NCI-H446 (cell line): ENCODE measurements at regions not wholly inside any gene's neighbourhood (a gene's known extent, or its start where the extent isn't known, plus 50 kb on each side); places are given as distances from the start of the nearest gene placed in this dataset.
"Not testable (repeated sequence)": the region's sequence is repeated elsewhere in the genome, so short reads cannot be mapped to it uniquely, and the experiment has no call there.

ENCODE experiments used
- DNase-seq, 2 experiments: peaks; one replicate each; lab custom pipeline; 2025; lab: John Stamatoyannopoulos, UW

DNA sequence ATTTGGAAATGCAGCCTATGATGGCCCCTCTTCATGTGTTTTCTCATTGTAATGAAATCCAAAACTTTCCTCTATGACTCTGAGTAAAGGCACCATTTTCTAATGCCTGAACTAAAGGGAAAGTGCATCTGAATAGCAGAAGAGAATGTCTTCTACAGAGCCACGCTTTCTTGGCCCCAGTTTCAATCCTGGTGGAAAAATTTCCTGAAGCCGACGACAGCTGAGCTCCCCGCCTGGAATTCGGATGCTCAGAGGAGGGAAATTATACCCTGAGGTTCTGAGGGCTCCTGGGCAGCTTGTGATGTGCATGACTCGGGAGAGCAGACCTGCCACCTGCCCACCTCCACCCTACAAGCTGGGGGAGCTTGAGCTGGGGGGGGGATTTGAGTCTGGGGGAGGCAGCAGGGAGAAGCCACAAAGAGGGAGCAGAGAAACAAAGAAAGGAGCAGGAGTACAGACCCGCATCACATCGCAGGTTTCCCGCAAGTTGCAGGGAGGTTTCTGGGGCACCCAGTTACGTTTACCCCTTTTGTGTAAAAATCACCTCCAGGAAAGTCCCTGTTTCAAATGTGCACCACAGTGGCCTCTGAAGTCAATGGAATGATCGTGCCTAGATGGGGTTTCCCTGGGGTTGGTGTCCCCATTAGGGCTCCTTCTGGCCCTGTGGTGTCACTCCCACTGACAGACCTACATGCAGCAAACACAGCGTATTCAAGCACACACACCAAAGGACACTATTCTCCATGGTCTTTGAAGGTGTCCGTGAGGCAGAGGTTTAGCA lies 145.6 kb upstream of the RBPJ start:
- DNase-seq, result no peak

DNA sequence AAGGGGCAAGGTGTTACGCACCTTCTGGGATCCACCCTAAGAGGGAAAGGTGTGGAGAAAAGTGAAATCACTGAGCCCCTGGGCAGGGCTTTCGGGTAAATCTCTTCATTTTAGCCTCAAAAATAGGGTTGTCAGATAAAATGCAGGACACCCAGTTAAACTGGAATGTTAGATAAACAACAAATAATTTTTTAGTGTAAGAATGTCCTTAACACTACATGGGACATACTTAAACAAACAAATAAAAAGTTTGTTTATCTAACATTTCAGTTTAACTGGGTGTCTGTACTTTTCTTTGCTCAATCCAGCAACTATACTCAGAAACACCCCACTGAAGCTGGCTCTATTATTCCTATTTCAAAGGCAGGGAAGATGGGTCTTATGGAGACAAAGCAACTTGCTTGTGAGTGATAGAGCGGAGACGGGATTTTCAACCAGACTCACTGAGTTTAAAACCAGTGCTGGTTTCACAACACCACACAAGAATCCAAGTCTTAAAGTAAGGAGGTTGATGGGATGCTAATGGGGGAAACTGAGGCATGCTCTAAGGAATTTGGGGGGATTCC lies 144.8 kb upstream of the RBPJ start:
- DNase-seq, result no peak

DNA sequence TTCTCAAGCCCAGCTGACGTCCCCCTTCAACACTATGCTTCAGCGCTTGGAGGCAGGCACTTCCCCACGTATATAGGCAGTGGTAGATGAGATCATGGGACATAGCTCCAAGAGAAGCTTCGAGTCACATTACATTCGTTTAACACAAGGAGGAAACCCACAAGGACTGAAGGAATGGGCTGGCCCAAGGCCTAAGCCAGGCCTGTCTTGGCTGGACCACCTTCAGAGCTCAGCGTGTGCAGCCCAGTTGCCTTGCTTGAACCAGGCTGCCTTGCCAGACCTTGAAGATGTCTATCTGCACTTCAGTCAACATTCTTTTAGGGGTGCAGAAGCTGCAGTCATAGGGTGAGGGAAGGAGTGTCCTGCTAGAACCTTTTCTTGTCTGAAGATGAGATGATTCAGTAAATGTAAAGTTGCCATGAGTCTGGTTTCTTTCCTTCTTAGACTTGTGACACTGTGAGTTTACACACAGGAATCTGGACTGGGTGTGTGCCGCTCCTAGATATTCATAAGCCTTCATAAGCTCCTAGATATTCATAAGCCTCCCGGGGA lies 144.1 kb upstream of the RBPJ start:
- DNase-seq, result no peak

DNA sequence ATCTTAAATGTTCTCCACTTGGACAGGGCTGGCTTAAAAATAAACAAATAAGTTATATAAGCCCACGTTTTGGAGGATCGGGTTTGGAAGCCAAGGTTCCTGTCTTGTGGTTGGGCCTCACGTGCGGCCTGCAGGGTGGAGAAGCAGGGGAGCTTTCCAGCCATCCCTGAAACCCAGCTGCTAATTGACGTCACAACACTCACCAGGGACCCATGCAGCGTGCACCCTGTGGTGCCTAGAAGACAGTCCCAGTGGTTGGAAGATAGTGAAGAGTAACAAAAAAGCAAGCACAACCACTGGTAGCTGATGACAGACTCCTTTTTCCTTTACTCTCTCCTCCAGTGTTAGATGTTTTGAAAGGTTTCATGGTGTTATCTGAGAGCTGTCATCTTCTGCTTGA lies 142.0 kb upstream of the RBPJ start:
- DNase-seq, result no peak

DNA sequence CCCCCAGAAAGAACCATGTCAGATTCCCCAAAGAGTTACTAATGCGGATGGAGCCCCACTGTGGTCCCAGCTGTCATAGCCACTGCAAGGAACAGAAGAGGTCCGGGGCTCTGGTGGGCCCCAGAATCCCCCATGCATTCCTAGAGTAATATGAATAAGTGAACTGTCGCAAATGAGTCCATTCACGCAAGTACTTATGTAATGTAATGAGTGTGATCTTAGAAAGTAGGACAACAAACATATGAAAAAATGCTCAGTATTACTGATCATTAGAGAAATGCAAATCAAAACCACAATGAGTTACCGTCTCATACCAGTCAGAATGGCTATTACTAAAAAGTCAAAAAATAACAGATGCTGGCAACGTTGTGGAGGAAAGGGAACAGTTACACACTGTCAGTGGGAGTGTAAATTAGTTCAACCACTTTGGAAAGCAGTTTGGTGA lies 141.5 kb upstream of the RBPJ start:
- DNase-seq, result no peak

DNA sequence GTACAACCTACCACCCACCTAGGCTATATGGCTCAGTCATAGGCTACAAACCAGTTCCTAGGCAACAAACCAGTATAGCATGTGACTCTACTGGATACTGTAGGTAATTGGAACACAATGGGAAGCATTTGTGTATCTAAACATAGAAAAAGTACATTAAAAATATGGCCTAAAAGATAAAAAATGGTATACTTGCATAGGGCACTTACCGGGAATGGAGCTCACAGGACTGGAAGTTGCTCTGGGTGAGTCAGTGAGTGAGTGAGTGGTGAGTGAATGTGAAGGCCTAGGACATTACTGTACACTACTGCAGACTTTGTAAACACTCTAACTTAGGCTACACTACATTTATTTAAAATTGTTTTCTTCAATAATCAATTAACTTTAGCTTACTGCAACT lies 139.2 kb upstream of the RBPJ start:
- no peak for DNase-seq

DNA sequence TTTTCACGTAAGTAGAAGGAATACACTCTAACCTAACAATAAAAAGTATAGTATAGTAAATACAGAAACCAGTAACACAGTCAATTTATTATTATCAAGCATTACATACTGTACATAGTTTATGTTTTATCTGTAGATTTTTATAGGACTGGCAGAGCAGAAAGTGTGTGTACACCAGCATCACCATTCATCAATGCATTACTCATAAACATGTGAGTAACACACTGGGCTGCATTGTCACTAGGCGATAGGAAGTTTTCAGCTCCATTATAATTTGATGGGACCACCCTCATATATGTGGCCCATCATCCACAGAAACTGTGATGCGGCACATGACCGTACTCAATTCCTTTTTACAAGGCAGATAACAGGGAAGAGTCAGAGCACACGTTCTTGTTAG lies 137.8 kb upstream of the RBPJ start:
- no peak for DNase-seq

DNA sequence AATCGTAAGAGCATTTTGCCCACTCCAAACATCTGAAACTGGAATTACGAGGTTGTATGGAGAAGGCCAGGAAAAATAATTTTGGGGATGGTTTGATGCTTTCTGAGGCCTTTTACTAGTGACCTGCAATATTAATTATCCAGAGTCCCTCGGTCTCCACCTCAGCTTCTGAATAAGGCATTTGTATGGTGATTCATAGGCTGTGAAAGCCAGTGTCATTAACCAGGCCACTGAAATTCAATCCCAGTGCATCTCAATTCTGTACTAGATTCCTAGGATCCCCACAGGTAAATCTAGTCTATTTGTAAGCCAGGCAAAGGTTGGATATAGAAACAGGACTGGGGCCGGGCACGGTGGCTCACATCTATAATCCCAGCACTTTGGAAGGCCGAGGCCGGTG lies 135.4 kb upstream of the RBPJ start:
- DNase-seq, result no peak

DNA sequence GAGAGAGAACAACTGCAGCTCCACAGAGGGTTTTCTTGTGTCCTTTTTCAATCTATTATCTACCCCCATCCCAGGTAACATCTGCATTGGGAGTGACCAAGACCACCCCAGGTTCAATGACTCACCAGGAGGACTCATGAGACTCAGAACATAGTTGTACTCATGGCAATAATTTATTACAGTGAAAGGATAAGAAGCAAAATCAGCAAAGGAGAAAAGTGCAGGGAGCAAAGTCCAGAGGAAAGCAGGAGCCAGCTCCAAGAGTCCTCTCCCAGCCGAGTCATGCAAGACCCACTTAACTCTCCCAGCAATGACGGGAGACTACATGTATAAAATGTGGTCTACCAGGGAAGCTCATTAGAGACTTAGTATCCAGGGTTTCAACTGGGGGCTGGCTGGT lies 129.5 kb upstream of the RBPJ start:
- no peak for DNase-seq

DNA sequence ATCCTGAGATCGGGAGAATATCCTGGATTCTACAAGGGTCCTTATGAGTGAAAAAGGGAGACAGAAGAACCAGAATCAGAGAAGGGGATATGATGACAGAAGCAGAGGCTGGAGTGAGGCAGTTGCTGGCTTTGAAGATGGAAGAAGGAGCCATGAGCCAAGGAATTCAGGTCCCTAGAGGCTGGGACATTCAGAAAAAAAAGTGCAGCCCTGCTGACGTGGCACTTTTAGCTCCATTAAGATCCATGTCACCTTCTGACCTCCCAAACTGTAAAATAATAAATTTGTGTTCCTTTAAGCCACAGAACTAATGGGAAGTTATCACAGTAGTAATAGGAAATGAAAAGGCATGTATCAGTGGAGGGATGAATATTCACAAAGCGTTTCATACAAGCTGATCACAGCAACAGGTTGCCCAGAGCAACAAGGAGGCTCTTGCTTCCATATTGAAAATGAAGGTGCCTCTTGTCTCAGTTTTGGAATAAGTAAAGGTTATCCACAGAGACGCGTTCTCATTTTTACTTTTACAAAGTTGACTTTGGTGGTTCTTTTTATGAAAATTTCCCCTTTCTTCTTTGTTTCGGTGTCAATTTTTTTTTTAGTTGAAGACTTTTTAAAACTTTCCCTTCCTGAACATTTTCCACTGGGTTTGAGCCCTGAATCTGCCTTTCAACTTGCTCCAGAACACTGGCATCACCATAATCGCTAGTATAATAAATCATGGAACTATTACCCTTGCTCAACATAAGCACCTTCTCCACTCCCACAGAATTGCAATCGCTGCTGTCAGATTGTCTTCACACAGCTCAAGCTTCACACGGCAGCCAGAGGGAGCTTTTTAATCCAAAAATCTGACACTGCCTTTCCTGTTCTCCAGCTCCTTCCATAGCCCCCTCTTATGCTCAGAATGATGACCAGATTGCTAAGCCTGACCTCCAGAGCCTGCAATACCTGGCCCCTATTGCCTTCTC lies 127.6 kb upstream of the RBPJ start:
- DNase-seq, result no peak

DNA sequence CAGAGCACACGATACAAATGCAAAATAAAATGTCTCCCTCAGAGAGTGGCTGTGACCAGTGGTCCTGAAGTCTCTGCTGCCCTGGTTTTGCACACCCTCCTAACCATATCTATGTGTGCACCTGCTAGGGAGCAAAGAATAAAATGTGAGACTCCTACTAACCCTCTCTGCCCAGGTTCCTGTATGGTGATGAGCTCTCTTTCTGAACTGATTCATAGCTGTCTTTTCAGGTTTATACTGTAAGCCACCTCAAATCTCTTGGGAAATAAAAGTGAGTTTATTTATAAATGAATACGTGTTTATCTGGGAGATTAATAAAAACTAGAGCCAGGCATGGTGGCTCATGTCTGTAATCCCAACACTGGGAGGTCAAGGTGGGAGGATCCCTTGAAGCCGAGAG lies 126.0 kb upstream of the RBPJ start:
- DNase-seq, result no peak

DNA sequence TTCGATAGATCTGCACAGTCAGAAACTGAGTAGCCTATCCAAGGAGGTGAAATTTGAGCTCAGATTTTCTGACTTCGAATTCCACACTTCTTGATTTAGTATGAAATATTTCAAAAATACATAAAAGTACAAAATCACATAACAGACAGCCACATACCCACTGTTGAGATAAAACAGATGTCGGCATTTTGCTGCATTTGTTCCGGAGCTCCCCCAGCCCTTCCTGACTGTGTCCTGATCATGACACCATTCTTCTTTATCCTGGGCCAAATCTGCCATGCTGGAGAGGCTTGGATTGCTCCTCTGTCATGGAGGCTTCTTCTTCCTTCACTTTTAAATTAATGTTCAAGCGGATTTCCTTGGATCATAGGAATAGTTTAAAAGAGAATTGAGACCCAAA lies 124.2 kb upstream of the RBPJ start:
- DNase-seq, result no peak

DNA sequence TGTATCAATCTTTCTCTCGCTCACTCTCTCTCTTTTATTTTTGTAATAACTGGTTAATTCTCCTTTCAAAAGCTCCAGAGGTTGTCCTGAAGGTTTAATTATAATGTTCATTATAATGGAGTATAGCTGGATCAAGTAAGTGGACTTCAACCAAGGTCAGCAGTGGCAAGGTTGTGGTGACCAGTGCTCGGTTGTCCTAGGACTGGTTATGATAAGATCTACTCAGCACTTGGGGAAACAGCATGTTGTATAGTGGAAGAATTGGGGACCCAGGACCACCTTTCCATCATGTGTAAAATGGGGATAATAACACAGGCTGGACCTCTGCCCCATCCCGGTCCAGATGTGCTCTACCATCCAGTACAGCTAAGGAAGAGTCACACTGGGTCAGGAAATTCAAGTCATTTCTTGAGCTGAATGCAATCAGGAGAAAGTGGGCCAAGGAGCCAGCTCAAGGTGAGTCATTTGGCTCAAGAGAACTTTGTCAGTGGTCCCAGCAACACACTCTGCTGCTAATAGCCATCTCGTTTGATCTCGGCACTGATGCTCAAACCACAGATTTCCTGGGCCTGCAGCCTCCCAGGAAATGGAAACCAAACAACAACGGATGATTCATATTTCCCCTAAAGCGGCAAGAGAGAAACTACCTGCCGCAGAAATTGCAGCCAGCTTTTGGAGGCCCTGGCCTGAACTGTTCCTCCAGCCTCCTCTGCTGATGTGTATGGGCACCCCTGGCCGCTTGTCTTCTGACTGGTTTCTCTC lies 123.6 kb upstream of the RBPJ start:
- DNase-seq, result no peak

DNA sequence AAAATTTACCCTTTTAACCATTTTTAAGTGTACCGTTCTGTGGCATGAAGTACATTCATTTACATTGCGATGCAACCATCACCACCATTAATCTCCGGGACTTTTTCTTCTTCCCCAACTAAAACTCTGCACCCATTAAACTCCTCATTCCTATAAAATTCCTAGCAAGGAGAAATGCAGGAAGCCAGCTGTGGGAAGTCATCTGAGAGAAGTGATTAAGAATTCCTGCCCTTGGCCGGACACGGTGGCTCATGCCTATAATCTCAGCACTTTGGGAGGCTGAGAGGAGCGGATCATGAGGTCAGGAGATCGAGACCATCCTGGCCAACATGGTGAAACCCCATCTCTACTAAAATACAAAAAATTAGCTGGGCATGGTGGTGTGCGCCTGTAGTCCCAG lies 121.9 kb upstream of the RBPJ start:
- not testable (repeated sequence) for DNase-seq

DNA sequence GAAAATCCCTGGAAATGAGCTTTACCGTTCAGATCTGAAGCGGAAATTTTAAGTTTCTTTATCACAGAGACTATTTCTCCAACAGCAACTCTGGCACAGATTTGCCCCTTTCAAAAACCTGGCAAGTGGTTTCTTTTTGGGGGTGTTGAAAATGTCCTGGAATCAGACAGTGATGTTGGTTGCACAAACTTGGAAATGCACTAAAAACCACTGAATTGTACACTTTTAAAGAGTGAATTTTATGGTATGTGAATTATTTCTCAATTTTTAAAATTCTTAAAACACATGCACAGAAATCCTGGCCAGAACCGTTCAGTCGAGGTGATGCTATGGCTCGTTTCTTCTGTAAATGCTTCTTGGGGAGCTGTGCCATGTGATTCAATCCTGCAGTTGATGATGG lies 121.2 kb upstream of the RBPJ start:
- DNase-seq, result no peak

DNA sequence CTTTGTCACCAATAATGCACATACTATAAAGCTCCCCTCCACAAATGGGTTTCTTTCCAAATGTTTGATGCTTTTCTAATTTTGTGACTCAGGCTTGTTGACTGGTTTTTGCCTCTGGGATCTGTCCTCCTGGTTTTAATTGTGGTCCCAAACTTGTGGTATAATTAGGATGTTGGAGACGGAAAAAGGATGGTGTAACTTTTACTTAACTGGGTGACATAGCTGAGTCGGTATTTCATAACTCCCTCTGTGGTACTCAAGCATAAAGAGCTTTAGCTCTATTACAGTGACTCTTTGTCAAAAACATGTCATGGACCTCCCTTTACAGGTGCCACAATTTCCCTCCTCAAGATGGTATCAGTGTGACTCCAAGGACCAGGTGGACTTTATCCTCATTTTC lies 119.7 kb upstream of the RBPJ start:
- no peak for DNase-seq

DNA sequence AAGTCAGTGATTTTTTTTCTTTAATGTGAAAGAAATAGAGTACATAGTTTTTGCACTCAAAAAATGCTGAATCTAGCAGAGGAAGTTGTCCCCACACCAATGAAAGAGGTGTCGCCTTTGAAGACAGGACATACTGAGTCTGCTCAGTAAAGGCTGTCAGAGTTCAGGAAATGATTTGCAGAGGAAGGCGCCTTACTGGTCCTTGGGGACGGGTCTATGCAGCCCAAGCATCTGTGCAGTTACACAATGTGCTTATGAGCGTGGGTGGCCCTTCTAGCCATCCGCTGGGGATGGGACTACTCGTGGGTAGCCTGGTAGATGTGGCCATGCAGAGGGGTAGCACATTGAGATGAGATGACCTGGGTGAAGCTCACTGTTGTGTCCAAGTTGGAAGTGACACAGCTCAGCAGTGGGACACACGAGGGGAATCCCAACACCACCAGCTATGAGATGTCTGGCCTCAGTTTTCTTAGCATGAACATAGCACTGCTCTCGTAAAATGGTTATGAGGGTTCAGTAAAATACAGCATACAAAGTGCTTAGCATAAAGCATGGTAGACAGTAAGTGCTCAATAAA lies 116.5 kb upstream of the RBPJ start:
- no peak for DNase-seq

DNA sequence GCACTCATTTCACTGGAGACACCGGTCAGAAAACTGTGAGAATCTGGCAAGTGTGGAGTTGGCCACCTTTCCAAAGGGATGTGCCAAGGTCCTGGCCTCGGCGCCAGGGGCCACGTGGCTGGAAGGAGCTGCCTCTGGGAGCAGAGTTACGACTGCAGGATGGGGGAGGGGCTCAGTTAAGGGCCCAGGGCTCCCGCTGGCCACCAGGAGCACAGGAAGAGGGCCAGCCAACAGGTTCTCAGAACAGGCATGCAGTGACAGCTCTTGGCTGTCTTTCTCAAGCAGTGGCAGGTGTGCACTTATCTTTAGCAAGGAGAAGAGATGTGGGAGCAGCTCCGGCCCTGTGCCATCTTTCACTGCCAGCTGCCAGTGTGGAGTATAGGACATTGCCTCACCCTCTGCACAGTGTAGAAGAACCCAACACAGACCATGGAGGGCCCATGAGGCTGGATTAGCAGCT lies 115.9 kb upstream of the RBPJ start:
- peak in 1 of 2 experiments; percentile 59 for DNase-seq

DNA sequence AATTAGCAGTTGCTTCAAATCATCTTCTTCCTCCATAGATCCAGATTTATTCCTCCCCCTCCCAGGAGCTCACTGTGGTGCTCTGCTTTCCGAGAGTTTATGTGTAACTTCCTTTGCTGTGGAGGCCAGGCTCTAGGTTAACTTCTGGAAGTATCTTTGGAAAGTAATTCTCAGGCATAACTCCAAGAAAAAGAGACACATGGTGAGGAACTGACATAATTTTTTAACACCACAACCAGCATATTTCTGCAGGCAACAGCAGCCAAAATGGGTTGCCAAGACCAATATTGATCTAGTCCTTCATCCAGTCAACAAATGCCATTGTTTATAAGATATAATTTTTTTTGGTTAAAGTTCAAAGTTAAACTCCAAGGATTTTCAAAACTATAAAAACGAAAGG lies 114.5 kb upstream of the RBPJ start:
- peak; percentile 7 to 54 for DNase-seq

DNA sequence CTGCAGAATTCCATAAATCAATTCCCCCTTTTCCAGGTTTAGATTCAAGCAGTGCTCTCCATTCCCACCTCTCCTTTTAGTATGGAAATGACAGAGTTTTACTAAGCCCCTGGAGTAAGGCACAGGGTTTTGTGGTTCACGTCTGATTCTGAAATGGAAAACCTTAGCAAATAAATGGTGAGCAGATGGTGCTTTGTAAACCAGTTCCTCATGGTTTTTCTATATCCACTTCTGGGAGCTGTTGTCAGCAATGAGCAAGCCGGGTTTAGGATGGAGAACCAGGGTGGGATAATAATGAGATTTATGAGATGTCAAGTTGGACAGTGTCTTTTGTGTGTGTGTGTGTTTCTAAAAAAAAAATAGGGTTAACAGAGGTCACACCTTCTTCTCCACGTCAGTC lies 113.8 kb upstream of the RBPJ start:
- no peak for DNase-seq

DNA sequence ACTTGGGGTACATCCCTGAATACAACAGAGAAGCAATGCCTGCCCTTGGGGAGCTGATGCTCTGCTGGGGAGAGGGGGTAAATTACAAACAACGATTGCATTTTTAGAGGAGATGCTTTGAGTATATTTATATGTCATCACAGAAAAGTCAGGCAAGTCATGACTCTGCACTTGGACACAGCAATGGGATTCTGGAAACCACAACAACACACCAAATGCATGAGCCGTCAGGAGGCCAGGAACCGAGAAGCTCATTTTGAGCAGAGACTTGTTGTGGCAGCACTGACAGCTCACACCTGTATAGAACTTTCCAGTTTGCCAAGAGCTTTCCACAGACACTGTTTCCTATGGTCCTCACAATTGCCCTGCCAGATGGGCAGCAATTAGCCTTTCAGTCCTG lies 113.2 kb upstream of the RBPJ start:
- no peak for DNase-seq
